Keratinocyte (primary cell): ENCODE measurements at regions not wholly inside any gene's neighbourhood (a gene's known extent, or its start where the extent isn't known, plus 50 kb on each side); places are given as distances from the start of the nearest gene placed in this dataset.

Experiments used
- DNase-seq: peaks from one replicate; pipeline ENCODE4 v3.0.0-alpha.2; 2011; ENCODE audit warnings: low read depth, missing footprints, low spot score
- FAIRE-seq: peaks from 2 replicates; lab custom pipeline; 2011; peaks lifted over from hg19 to GRCh38; lab: Jason Lieb, UNC
- H2AFZ ChIP-seq: 2 replicates; pipeline ENCODE4 v1.6.0; 2012; ENCODE audit warnings: low read length, control low read depth, inconsistent platforms; ENCODE audit not compliant: control insufficient read depth
- H3K27ac ChIP-seq: 2 replicates; pipeline ENCODE4 v1.5.1; 2011; ENCODE audit warnings: low read length; ENCODE audit not compliant: control insufficient read depth, insufficient read depth
- H3K27me3 ChIP-seq: 3 replicates; pipeline ENCODE4 v1.6.0; 2011; ENCODE audit warnings: low read length; ENCODE audit not compliant: control insufficient read depth, insufficient read depth; ENCODE audit errors: extremely low read depth
- H3K36me3 ChIP-seq, 2 experiments: 2 replicates in 1 of 2; 3 replicates in 1 of 2; pipeline ENCODE4 v1.5.1; 2011; ENCODE audit warnings: low read length in 2 of 2, mild to moderate bottlenecking in 1 of 2; ENCODE audit not compliant: control insufficient read depth in 2 of 2, insufficient read depth in 2 of 2; ENCODE audit errors: extremely low read depth in 1 of 2
- H3K4me1 ChIP-seq: 3 replicates; pipeline ENCODE4 v1.5.1; 2011; ENCODE audit warnings: low read length; ENCODE audit not compliant: control insufficient read depth, insufficient read depth; ENCODE audit errors: extremely low read depth
- H3K4me2 ChIP-seq: 3 replicates; pipeline ENCODE4 v1.6.0; 2011; ENCODE audit warnings: low read depth, low read length; ENCODE audit not compliant: control insufficient read depth, insufficient read depth; ENCODE audit errors: extremely low read depth
- H3K4me3 ChIP-seq, 3 experiments: fragments of 200-600 bp in 1 of 3; sonication (generic) in 1 of 3; 2 replicates in 2 of 3; 3 replicates in 1 of 3; pipeline ENCODE4 v1.5.1; 2011 to 2016; ENCODE audit warnings: low read length in 3 of 3, mild to moderate bottlenecking in 3 of 3, control low read depth in 2 of 3, inconsistent platforms in 1 of 3, low read depth in 1 of 3, mixed read lengths in 1 of 3, mixed run types in 1 of 3, moderate library complexity in 1 of 3; ENCODE audit not compliant: control insufficient read depth in 2 of 3, insufficient read depth in 2 of 3; ENCODE audit errors: extremely low read depth in 1 of 3
- H3K79me2 ChIP-seq: 2 replicates; pipeline ENCODE4 v1.6.0; 2012; ENCODE audit warnings: low read length; ENCODE audit not compliant: control insufficient read depth, insufficient read depth
- H3K9ac ChIP-seq: 3 replicates; pipeline ENCODE4 v1.6.0; 2011; ENCODE audit warnings: low read length; ENCODE audit not compliant: control insufficient read depth, insufficient read depth; ENCODE audit errors: extremely low read depth
- H3K9me1 ChIP-seq: 3 replicates; pipeline ENCODE4 v1.6.0; 2011; ENCODE audit warnings: low read length; ENCODE audit not compliant: control insufficient read depth, insufficient read depth; ENCODE audit errors: extremely low read depth
- H3K9me3 ChIP-seq: 2 replicates; pipeline ENCODE4 v1.5.1; 2012; ENCODE audit warnings: low read depth, low read length; ENCODE audit not compliant: control insufficient read depth
- H4K20me1 ChIP-seq: 3 replicates; pipeline ENCODE4 v1.6.0; 2011; ENCODE audit warnings: low read length; ENCODE audit not compliant: control insufficient read depth, insufficient read depth; ENCODE audit errors: extremely low read depth
- CTCF ChIP-seq, 3 experiments: IDR thresholded peaks in 1 of 3; conservative IDR thresholded peaks in 1 of 3; optimal IDR thresholded peaks in 1 of 3; 2 replicates in 2 of 3; 3 replicates in 1 of 3; pipeline versions ENCODE3 to v1.5.1; 2011; ENCODE audit warnings: low read length in 3 of 3, mild to moderate bottlenecking in 3 of 3, moderate library complexity in 2 of 3, control low read depth in 1 of 3, inconsistent platforms in 1 of 3; ENCODE audit not compliant: insufficient read depth in 2 of 3; ENCODE audit errors: extremely low read depth in 1 of 3
- EZH2 ChIP-seq: IDR thresholded peaks from one replicate; pipeline ENCODE4 v1.6.1; 2012; ENCODE audit warnings: inconsistent platforms, mild to moderate bottlenecking, low read length, moderate library complexity
- dilution Hi-C: fragments of 300-500 bp; cut with MboI; formaldehyde crosslinking; loops from one replicate; pipeline ENCODE4 v1.7.0; 2020; ENCODE audit warnings: low sequenced_read_pairs; ENCODE audit not compliant: extremely low pct_ligation_motif_present

GRCh38 chr2:185360776-185361175 is 377.8 kb upstream of the FSIP2 start:
- Histone ChIP-seq H3K4me3 (no peak overlapping the region), H3K27me3 (no peaks in the 10 kb centered on the region), H3K9me1 (no peaks in the 10 kb centered on the region), H3K79me2 (no peaks in the 10 kb centered on the region), H4K20me1 (no peaks in the 10 kb centered on the region), H3K9me3 (no peaks in the 10 kb centered on the region), H3K4me2 (no peak overlapping the region), H3K27ac (no peak overlapping the region), H3K36me3 (no peaks in the 10 kb centered on the region), H3K9ac (no peak overlapping the region), H2AFZ (no peak overlapping the region), H3K4me1 (no peaks in the 10 kb centered on the region)
- TF ChIP-seq EZH2 (no peak), CTCF (optimal IDR thresholded peaks at IDR 0.05 in 1 of 3, IDR thresholded peaks at IDR 0.05 in 1 of 3, conservative IDR thresholded peaks at IDR 0.05 in 1 of 3; ENCODE audit: extremely low read depth in 1 of 3, insufficient read depth in 2 of 3, low read length in 3 of 3) (no peak)
- dilution Hi-C loops = no loop called here
- DNase-seq (no peak), FAIRE-seq (no peak)

- H3K9me1 ChIP-seq = no peaks in the 10 kb centered on the region
- no peak overlapping the region for H3K4me2 ChIP-seq
- H3K36me3 ChIP-seq = no peaks in the 10 kb centered on the region
- H3K4me1 ChIP-seq = no peaks in the 10 kb centered on the region
- dilution Hi-C loops = no loop called here
- no peaks in the 10 kb centered on the region for H3K79me2 ChIP-seq
- no peak overlapping the region for H3K9ac ChIP-seq
- no peaks in the 10 kb centered on the region for H4K20me1 ChIP-seq
- no peak overlapping the region for H3K27ac ChIP-seq
- FAIRE-seq (no peak), DNase-seq (no peak)
- no peak overlapping the region for H2AFZ ChIP-seq
- TF ChIP-seq EZH2 (no peak), CTCF (optimal IDR thresholded peaks at IDR 0.05 in 1 of 3, IDR thresholded peaks at IDR 0.05 in 1 of 3, conservative IDR thresholded peaks at IDR 0.05 in 1 of 3; ENCODE audit: extremely low read depth in 1 of 3, insufficient read depth in 2 of 3, low read length in 3 of 3) (no peak)
- no peak overlapping the region for H3K4me3 ChIP-seq
- H3K9me3 ChIP-seq = no peaks in the 10 kb centered on the region
- no peaks in the 10 kb centered on the region for H3K27me3 ChIP-seq
Measured at GRCh38 chr2:185372188-185372587, 366.4 kb upstream of the FSIP2 start.
